HL-60 (cell line): ENCODE measurements at regions not wholly inside any gene's neighbourhood (a gene's known extent, or its start where the extent isn't known, plus 50 kb on each side); places are given as distances from the start of the nearest gene placed in this dataset.

Experiments
- DNase-seq, 2 experiments: peaks; one replicate each; pipeline ENCODE4 v3.0.0-alpha.2; 2010 to 2020; ENCODE audit warnings: low read depth in 1 of 2, low spot score in 1 of 2
- H3K27ac ChIP-seq: fragments of 250-450 bp; sonication (Bioruptor Pico); replicated peaks from 2 replicates; pipeline ENCODE4 v1.5.1; 2020; ENCODE audit warnings: mild to moderate bottlenecking, moderate library complexity
- H3K27me3 ChIP-seq: fragments of 250-450 bp; sonication (Bioruptor Pico); 2 replicates; pipeline ENCODE4 v1.5.1; 2021; ENCODE audit warnings: mild to moderate bottlenecking, moderate library complexity; ENCODE audit not compliant: insufficient read depth, poor library complexity, severe bottlenecking
- H3K4me3 ChIP-seq: replicated peaks from 2 replicates; pipeline ENCODE4 v1.5.1; 2011; ENCODE audit warnings: mild to moderate bottlenecking, control low read depth, low read length; ENCODE audit not compliant: insufficient read depth
- CTCF ChIP-seq: IDR thresholded peaks from one replicate; pipeline ENCODE4 v1.5.1; 2011; ENCODE audit warnings: low read length, control low read depth, inconsistent platforms; ENCODE audit not compliant: insufficient read depth
- GABPA ChIP-seq: IDR thresholded peaks from 2 replicates; pipeline ENCODE4 v1.6.1; 2012; ENCODE audit warnings: low read depth
- POLR2AphosphoS5 ChIP-seq: IDR thresholded peaks from 2 replicates; pipeline ENCODE4 v1.6.1; 2012; ENCODE audit warnings: low read depth
- REST ChIP-seq: IDR thresholded peaks from 2 replicates; pipeline ENCODE4 v1.6.1; 2012; ENCODE audit warnings: low read depth; ENCODE audit not compliant: insufficient replicate concordance
- SPI1 ChIP-seq: IDR thresholded peaks from 2 replicates; pipeline ENCODE4 v1.6.1; 2012; ENCODE audit warnings: low read depth, mild to moderate bottlenecking, borderline replicate concordance

GRCh38 chr6:56339524-56339923 lies 92.1 kb upstream of the COL21A1 start:
- Histone ChIP-seq H3K27me3 (no peaks in the 10 kb centered on the region), H3K4me3 (no peak overlapping the region), H3K27ac (no peak overlapping the region)
- no peak for TF ChIP-seq POLR2AphosphoS5
- no peak for DNase-seq

GRCh38 chr6:56335726-56336125 lies 88.3 kb upstream of the COL21A1 start:
- TF ChIP-seq GABPA: no peak
- TF ChIP-seq CTCF: no peak
- TF ChIP-seq REST: no peak
- TF ChIP-seq POLR2AphosphoS5: no peak
- no peak for TF ChIP-seq SPI1
- Histone ChIP-seq H3K27me3 (no peaks in the 10 kb centered on the region), H3K4me3 (no peak overlapping the region), H3K27ac (no peak overlapping the region)
- peak in 1 of 2 experiments; percentile 5 for DNase-seq

- DNase-seq: no peak
- no peak for TF ChIP-seq POLR2AphosphoS5
- TF ChIP-seq GABPA: no peak
- no peak for TF ChIP-seq CTCF
- no peak for TF ChIP-seq REST
- TF ChIP-seq SPI1: no peak
- no peak overlapping the region for H3K27ac ChIP-seq
Observed at GRCh38 chr6:56334937-56335336, 87.6 kb upstream of the COL21A1 start.

GRCh38 chr6:56329271-56330050 lies 82.1 kb upstream of the COL21A1 start:
- H3K27me3 ChIP-seq: peaks cover 6% of the 10 kb centered on the region
- no peak overlapping the region for H3K4me3 ChIP-seq
- no peak for TF ChIP-seq REST
- TF ChIP-seq SPI1: no peak
- no peak for TF ChIP-seq POLR2AphosphoS5
- no peak for TF ChIP-seq CTCF
- TF ChIP-seq GABPA: no peak
- H3K27ac ChIP-seq: no peak overlapping the region
- DNase-seq: no peak

More at GRCh38 chr6:56334937-56335336, 87.6 kb upstream of the COL21A1 start:
- no peak overlapping the region for H3K4me3 ChIP-seq
- H3K27me3 ChIP-seq: no peaks in the 10 kb centered on the region
